ENCODE measurements at regions not wholly inside any gene's neighbourhood (a gene's known extent, or its start where the extent isn't known, plus 50 kb on each side); places are given as distances from the start of the nearest gene placed in this dataset.

DNA sequence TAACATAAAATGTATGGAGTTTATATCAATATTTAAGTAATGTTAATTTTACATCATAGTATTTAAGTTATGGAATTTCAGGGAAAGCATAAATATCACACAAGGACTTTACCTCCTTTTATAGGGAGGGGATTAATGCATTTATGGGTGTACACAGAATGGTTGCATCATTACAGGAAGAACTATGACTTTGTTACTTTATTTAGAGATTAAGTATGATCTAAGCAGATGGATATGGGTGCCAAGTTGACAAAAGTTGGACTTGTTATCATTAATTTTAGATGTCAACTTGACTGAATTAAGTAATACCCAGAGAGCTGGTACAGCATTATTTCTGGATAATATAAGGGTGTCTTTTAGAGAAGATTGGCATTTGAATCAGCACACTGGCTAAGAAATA is 160.5 kb upstream of the CDH10 start:
- DNase-seq: peak; percentile 21

DNA sequence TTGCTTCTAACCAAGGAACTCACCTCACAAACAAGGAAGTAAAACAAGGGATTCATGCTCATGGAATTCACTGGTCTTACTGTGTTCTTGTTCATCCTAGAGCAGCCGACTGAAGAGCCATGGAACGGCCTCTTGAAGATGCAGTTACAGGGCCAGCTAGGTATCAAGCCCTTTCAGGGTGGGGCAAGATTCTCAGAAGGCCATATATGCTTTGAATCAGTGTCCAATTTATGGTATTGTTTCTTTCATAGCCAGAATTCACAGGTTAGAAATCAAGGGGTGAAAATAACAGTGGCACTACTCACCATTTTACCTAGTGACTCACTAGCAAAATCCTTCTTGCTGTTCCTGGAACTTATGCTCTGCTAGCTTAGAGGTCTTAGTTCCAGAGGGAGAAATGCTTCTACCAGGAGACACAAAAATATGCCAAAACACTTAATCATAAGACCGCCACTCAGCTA is 159.5 kb upstream of the CDH10 start:
- DNase-seq: peak; percentile 89

DNA sequence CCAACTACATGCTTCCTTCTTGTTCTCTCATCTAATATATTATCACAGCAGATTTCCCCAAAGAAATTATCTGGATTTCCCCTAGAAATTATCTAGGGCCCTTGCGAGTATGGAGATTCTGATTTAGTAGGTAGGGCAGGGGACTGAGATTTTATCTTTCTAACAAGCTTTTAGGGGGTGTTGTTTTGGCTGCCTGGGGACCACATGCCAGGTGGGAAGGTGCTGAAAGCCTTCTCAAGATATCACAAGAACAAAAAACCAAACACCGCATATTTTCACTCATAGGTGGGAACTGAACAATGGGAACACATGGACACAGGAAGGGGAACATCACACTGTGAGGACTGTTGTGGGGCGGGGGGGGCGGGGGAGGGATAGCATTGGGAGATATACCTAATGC is 146.5 kb upstream of the CDH10 start:
- no peak for DNase-seq

DNA sequence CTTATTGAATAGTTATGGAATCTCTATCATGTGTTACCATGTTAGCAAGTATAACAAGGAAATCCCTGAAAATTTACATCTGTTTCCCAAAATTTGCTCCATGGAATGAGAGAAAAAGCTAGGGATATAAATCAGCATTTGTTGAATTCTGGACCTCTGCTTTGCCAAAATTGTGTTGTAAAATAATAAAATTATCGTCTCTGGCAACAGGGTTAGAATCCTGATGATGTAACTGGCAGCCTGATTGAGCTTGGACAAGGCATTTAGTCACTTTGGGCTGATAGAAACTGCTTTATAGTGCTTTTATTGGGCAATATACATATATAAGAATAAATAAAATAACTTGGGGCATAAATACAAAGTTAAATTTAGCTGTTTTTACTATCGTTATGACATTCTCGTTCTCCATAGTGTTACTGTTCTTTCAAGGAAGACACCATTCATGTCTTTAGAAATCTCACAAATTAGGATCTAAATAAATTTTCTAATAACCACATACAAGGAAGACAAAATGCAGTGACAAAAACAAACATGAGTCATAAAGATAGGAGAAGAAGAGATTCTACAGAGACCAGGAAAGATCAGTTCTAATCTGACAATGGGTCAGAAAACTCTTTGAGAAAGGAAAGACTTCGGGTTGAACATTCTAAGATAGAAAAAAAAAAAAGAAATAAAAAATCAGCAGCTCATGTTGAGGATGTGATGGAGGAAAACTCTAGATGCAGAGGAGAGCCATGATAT is 145.0 kb upstream of the CDH10 start:
- peak; percentile 50 for DNase-seq

DNA sequence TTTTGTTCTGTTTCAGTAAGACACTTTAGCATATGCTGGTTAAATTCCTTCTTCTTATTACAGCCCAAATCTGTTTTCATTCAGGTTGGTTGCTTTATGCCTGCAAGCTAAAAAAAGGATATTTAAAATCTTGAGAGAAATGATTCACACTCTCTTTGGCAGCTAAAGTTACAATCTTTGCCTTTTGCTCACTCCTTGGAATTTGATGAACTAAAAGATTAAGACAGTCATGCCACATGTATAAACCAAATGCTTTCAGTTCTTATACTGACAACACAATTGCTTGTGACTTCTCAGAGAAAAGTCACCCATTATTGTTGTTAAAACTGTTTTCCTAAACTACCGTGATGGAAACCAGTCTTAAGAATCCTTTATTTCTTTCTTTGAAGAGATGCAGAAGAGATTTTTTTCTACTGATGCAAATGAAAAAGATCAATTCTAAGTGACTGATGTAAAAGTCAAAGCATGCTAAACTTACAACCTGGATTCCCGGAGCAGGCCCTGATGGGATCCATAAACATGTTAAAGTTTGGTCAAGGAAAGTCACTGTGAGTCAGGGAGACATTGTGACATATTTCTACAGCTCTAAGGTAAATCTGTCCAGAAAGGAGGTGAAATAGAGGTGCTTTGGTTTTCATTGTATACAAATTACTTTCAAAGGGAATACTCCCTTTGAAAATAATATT is 144.2 kb upstream of the CDH10 start:
- DNase-seq: peak; percentile 95

DNA sequence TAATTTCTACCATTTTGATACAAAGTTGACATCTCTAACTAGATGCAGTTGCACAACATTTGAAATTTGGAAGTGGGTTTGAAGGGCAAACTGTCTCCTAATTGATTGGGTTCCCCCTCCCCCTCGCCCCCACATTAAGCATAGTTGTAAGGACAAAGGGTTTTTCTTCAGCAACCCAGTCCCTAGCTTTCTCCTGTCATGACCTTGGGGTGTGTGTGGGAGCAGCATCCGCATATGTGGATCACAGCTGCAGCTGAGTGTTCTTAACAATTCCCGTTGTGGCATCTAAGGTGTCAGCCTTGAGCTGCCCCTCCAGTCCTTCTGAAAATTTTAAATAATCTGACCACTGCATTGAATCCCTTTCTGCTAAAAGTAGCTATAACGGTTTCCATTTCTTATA is 141.3 kb upstream of the CDH10 start:
- DNase-seq: no peak

DNA sequence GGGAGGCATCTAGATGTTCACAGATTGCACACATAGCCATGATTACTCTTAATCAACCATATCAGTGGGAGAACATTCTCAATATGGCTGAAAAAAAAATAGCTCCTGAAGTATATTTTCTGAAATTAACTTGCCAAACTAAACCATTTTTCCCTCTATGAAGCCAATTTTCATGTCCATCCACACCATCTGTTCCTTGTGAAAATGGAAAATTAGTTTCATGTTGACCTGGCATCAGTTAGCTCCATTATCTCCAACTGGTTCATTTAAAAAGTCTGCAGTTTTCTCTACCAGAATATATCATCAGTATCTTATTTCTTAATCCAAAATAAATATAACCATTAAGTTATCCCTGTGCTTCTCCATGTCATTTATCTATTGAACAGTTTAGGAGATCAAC is 138.8 kb upstream of the CDH10 start:
- DNase-seq: no peak

DNA sequence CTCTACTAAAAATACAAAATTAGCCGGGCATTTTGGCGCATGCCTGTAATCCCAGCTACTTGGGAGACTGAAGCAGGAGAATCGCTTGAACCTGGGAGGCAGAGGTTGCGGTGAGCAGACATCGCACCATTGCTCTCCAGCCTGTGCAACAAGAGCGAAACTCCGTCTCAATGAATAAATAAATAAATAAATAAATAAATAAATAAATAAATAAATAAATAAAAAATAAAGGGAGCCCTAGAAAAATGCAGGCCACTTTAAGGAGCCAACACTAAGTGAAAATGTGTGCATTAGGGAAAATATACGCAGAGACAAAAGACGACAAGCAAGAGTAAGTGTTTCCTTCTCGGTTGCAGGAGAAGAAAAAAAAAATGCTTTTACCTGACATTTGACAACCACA is 132.6 kb upstream of the CDH10 start:
- DNase-seq: no peak

DNA sequence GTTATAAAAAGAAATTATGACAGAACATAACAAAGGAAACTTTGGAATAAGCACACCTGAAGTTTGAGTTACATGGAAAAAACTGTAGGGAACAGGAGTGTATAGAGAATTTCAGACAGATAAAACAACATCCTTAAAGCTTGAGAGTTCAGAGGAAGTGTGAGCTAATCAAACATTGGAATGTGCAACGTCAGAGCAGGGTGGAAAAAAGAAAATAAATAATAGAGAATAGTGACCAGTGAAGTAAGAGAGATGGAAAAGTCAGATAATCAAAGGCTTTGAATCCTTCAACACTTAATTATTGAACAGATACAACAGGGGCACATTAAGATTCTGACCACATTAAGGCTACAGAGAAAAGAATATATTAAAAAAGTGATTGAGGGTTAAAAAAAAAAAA is 128.5 kb upstream of the CDH10 start:
- DNase-seq: peak; percentile 68

DNA sequence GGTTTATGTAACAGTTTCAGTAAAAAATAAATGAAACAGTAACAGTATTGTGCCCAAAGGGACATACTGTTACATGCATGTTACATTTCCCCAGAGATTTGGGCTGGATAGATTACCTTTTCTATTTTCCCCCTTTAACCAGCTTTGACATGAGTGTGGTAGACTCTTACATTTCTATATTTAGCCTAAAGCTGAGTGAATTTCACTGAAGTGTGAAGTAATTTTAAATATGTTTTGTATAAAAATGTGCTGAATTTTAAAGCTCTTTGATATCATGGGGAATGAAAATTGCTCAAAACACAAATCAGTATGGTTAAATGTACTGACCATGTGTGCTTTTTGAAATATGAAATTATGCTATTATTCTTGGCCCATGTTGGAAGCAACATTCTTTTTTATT is 122.3 kb upstream of the CDH10 start:
- peak; percentile 47 for DNase-seq

DNA sequence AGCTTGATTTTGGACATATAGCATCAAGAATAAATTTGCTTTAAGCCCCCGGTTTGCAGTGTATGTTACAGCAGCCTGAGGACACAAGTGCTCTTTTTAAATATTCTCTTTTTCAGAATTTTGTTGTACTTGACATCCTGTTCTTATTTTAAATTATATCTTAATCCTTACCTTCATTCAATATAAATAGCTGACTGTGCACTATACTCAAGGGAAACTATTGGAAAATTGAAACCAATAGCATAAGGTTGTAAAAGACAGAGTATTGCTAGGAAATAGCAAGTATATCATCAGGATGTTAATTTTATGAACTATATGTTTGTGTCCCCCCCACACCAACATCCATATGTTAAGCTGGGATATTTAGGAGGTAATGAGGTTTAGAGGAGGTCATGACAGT is 120.4 kb upstream of the CDH10 start:
- no peak for DNase-seq

DNA sequence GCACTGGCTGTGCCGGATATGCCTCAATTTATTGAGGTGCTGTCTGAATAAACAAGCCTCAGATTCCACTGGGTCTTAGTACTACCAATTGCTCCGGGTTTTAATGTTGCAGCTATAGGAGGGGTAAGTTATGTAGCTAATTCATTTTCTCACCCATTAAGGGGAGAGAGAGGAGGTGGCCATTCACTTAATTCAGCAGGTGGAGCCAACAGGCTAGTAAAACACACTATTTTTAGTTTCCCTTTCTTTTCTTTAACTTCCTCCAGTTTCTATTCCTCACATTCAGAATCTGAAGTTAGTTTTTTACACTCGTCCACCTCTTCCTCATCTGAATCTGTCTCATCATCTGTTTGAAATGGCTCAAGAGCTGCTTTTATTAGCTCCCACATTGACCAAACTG is 105.6 kb upstream of the CDH10 start:
- no peak for DNase-seq

DNA sequence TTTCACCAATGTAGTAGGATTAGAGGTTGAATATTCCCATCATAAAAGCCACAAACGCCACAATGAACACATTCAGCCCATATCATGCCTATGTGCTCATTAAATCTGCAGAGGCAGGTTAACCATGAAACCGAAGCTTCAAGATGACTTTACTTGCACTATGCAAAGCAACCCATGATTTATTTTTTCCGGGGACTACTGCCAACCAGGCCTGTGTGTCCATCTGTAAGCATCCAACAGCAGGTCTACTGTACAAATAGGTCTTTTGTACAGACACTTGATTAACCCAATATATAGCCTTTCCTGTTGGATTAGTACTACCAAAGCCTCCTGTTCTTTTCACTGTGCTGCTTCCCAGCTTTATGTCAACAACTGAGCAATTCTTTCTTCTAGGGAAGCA is 104.9 kb upstream of the CDH10 start:
- peak; percentile 33 for DNase-seq

DNA sequence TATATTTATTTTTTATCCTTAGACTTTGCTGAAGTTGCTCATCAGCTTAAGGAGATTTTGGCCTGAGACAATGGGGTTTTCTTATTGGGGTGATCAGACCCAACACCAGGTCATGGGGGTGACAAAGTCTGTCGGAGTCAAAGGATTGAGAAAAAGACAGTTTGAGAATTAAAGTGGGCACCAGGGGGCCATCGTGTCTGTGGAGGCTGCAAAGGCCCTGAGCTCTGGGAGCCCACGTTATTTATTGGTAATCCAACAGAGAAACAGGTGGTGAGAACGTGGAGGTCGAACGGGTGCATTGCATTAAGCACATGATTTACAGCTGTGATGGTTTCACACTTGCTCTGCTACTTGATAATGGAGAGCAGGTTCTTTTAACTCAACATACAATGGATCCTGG is 102.5 kb upstream of the CDH10 start:
- no peak for DNase-seq

DNA sequence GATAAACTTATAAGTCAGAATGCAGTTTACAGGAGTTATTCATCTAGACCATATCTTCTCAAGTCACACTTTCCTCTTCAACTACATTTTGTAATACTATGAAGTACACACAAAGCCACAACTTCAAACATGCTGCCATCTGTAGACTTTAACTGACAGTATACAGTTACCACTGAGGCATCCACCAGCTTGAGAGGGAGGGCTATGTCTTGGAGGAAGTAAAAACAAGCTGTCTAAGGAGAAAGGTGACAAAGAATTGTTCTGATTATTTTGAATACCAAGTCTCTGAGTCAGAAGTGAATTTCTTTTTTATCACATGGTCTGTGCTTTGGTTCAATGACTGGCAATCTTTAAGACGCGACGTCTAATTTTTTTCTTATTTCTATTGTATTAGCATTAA is 97.6 kb upstream of the CDH10 start:
- peak; percentile 21 for DNase-seq

DNA sequence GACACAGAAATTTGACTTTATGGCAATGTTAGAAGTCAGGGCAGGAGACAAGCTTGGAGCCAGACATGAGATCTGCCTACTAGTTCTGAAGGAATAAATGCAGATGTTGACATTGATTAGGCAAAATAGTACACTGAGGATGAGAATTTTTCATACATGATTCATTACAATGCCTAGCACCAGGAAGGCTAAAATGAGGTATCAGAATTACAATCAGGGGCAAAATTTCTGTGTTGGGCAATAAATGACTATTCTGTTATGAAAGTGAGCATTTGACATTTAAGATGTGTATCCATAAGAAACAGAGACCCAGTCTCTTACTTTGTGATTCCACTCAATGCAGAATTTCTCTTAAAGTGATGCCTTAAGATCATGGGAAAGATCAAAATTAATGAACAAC is 92.4 kb upstream of the CDH10 start:
- DNase-seq: no peak

DNA sequence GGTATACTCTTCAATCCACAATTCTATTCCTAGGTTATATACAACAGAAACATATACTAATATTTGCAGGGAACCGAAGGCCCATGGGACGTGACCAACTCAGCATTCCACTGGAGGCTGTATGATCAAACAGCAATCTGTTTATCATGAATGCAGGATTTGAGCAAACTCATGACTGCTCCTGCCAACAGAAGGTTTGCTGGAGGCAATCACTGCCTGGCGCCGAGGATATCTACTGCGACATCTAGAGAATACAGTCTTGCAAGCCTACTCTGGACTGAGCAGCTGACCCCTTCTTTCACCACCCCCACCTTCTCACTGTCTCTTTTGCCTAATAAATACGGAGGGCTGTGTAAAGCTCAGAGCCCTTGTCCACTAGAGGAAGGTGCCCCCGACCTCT is 90.5 kb upstream of the CDH10 start:
- DNase-seq: no peak

DNA sequence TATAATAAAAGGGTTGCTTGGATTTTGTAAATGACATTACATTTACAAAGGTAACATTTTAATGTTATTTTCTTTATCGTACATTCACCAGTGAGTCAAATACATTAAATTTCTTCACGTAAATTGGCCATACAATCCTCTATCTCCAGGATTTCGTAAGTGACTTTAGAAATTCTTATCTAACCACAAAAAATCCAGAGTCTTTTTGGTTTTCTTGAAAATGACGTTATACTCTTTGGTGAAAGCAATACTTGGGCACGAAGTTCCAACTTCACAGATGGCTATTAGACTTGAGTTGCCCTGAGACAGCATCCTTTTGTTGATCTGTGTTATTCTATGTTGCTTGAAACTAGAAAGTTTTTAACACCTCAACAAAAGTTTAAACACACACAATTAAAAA is 87.4 kb upstream of the CDH10 start:
- DNase-seq: peak; percentile 2

DNA sequence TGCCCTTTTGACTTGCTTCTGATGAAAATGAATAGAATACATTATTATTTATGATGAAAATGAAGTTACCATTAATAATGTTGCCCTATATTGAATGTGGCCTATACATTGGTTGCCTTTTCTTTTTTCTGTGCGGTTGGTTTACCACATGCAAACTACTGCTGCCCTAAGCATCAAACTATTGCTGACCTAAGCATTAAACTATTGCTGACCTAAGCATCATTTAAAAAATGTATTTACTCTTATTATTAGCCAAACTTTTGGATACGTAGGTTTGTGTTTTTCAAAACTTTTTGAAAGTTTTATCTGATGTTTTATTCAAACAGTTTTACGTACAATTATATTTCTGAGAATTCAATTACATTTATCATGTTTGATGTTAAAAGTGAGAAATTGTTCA is 76.0 kb upstream of the CDH10 start:
- no peak for DNase-seq

DNA sequence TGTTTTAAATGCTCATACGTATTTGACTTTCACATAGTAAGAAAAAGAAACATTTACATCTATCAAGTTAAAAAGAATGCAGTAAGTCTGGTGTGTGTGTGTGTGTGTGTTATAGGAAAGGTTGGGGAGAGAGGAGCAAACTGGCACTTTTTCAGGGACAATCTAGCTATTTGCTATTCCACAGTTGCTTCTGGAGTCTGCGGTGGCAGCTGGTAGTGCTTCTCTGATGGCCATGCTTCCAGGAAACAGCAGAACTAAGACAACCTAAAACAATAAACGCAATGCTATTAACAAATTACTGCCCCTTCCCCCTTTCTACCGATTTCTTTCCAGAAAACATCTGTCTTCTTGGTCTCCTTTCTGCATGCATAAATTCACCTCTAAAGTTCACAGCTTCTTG is 70.0 kb upstream of the CDH10 start:
- DNase-seq: no peak

DNA sequence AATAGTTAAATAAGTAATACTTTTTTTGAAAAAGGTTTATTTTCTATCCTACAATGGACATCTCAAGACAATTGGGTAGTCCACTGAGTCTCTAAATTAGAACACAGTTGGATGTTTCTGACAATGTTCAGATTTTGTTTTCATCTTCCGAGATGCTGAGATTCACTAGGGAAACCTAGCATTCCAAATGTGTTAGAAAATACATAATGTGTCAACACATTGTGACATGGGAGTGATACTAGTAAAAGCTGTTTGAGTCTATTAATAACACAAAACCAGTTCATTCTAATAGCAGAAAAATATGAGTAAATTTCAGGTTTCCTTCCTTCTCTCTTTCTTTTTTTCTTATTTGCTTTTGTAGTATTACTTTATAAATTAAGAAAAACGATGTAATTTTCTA is 68.2 kb upstream of the CDH10 start:
- no peak for DNase-seq

DNA sequence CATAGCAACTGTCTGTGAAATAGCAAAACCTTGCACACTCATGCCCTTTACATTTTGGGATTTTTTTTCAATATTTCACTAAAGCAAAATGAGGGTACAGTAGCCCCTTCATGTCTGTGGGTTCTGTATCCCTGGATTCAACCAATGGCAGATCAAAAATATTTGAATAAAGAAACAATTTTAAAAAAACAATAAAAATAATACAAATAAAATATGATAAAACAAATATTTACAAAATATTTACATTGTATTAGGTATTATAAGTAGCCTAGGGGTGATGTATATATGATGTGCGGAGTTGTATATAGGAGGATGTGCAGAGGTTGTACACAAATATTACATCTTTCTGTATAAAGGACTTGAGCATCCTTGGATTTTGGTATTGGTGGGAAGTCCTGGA is 67.3 kb upstream of the CDH10 start:
- DNase-seq: no peak

DNA sequence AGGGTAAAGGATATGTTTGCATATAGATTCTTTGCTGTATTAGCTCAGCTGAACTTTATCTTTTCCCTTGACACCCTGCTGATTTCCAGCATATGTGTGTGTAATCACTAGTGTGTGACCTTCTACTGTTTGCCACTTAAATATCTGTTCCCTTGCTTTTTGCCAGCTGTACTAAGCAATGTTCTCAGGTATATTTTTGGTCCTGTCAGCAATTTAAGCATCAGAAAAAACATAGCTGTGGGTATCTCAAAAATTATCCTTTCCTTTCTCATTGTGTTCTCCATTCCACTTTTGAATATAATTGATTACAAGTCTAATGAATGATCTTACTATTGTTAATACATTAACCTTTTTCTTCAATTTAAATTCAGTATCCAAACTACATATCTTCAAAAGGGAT is 59.2 kb upstream of the CDH10 start:
- no peak for DNase-seq
